ENCODE measurements at regions not wholly inside any gene's neighbourhood (a gene's known extent, or its start where the extent isn't known, plus 50 kb on each side); places are given as distances from the start of the nearest gene placed in this dataset.
A peak's percentile ranks its signal among the peaks of the same experiment; 100 is the strongest.

- H3K27ac Mint-ChIP-seq = no peak overlapping the region
- H3K27me3 Mint-ChIP-seq (ENCODE audit: low read depth) = peaks cover 54% of the 10 kb centered on the region
- TF ChIP-seq, protein P1, sequence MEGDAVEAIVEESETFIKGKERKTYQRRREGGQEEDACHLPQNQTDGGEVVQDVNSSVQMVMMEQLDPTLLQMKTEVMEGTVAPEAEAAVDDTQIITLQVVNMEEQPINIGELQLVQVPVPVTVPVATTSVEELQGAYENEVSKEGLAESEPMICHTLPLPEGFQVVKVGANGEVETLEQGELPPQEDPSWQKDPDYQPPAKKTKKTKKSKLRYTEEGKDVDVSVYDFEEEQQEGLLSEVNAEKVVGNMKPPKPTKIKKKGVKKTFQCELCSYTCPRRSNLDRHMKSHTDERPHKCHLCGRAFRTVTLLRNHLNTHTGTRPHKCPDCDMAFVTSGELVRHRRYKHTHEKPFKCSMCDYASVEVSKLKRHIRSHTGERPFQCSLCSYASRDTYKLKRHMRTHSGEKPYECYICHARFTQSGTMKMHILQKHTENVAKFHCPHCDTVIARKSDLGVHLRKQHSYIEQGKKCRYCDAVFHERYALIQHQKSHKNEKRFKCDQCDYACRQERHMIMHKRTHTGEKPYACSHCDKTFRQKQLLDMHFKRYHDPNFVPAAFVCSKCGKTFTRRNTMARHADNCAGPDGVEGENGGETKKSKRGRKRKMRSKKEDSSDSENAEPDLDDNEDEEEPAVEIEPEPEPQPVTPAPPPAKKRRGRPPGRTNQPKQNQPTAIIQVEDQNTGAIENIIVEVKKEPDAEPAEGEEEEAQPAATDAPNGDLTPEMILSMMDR (IDR thresholded peaks at IDR 0.05; ENCODE audit: unreplicated experiment in 3 of 3) = peak; percentile 78 to 93 (median 80)
- H3K4me1 Mint-ChIP-seq = no peaks in the 10 kb centered on the region
- no peak overlapping the region for H3K4me3 Mint-ChIP-seq
- no peaks in the 10 kb centered on the region for H3K9me3 Mint-ChIP-seq
- H3K36me3 Mint-ChIP-seq (ENCODE audit: low read depth) = no peaks in the 10 kb centered on the region
Observed at GRCh38 chr6:30396833-30397479, 52.0 kb downstream of the RPP21 start.

DNA sequence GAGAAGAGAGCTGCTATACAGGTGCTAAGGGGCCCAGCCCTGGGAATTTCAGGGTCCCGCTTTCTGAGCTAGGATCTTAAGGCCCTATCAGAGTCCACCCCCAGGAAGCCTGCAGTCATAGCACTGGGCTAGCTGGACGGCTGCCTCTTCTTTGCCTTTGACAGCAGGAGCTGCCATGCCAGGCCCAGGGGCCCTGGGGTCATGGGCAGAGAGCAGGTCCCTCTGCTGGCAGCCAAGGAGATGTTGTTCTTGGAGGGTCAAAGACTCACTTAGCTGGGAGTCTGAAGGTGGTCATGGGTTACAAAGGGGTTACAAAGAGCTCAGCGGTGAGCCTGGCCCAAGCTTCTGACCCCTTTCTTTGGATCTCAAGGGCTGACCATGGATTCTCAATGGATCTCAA is 52.7 kb downstream of the RPP21 start:
- no peak overlapping the region for H3K4me3 Mint-ChIP-seq
- H3K27me3 Mint-ChIP-seq (ENCODE audit: low read depth) = peaks cover 49% of the 10 kb centered on the region
- TF ChIP-seq, protein P1 (IDR thresholded peaks at IDR 0.05; ENCODE audit: unreplicated experiment in 3 of 3) = no peak
- H3K4me1 Mint-ChIP-seq = no peaks in the 10 kb centered on the region
- no peaks in the 10 kb centered on the region for H3K9me3 Mint-ChIP-seq
- H3K27ac Mint-ChIP-seq = no peak overlapping the region
- no peaks in the 10 kb centered on the region for H3K36me3 Mint-ChIP-seq (ENCODE audit: low read depth)

- TF ChIP-seq, protein P1 (IDR thresholded peaks at IDR 0.05; ENCODE audit: unreplicated experiment in 3 of 3) = no peak
- no peaks in the 10 kb centered on the region for H3K36me3 Mint-ChIP-seq (ENCODE audit: low read depth)
- peaks cover 39% of the 10 kb centered on the region for H3K27me3 Mint-ChIP-seq (ENCODE audit: low read depth)
- no peaks in the 10 kb centered on the region for H3K4me1 Mint-ChIP-seq
- no peak overlapping the region for H3K4me3 Mint-ChIP-seq
- H3K27ac Mint-ChIP-seq = no peak overlapping the region
- no peaks in the 10 kb centered on the region for H3K9me3 Mint-ChIP-seq
Observed at GRCh38 chr6:30399390-30400058, 54.6 kb downstream of the RPP21 start.

DNA sequence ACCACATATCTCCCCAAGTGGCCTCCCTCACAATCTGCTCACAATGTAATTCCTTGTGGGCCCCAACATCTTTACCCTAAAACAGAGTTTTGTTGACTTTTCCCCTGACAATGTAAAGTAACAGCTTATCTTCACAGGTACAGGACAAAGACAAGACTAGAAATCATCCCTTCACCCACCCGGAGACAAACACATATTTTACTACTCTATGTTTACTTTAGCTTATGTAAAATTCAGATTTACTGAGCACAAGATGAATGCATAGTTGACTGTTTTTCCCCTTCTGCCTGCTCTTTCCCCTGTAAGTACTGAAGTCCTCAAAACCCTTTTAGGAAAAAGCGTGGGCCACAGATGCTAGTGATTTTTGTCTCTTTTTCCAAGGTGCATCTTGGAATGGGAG is 61.0 kb downstream of the RPP21 start:
- TF ChIP-seq, protein P1 (IDR thresholded peaks at IDR 0.05; ENCODE audit: unreplicated experiment in 3 of 3) = no peak
- Mint-ChIP-seq H3K4me3 (no peak overlapping the region), H3K27me3 (ENCODE audit: low read depth) (peaks cover 54% of the 10 kb centered on the region), H3K27ac (no peak overlapping the region), H3K9me3 (peaks cover 2% of the 10 kb centered on the region), H3K36me3 (ENCODE audit: low read depth) (no peaks in the 10 kb centered on the region), H3K4me1 (no peaks in the 10 kb centered on the region)

DNA sequence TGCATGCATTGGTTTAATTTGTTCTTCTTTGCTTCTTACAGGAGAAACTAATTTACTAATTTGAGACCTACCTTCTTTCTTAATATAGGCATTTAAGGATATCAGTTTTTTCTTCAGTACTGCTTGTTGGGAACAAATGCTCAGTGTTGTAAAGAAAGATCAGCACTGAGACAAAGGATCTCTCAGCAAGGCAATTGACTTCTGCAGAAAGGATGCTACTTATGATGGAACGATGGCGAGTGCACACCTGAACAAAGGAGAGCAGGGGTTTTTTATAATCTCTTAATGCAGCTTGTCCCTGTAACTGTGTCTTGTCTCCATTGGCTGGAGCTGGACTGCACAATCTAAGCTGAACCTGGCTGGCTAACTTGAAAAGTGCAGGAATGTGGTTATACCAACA is 64.2 kb downstream of the RPP21 start:
- Mint-ChIP-seq H3K27me3 (ENCODE audit: low read depth) (peaks cover 78% of the 10 kb centered on the region), H3K36me3 (ENCODE audit: low read depth) (no peaks in the 10 kb centered on the region), H3K4me1 (no peaks in the 10 kb centered on the region), H3K9me3 (peaks cover 2% of the 10 kb centered on the region), H3K4me3 (no peak overlapping the region), H3K27ac (no peak overlapping the region)
- TF ChIP-seq, protein P1 (IDR thresholded peaks at IDR 0.05; ENCODE audit: unreplicated experiment in 3 of 3) = no peak
